Ovary (tissue), 3 donors: ENCODE measurements at regions not wholly inside any gene's neighbourhood (a gene's known extent, or its start where the extent isn't known, plus 50 kb on each side); places are given as distances from the start of the nearest gene placed in this dataset.

Experiments
- EP300 ChIP-seq: sonication (generic); formaldehyde crosslinking; IDR thresholded peaks from one replicate; pipeline ENCODE4 v1.6.1; 2017; ENCODE audit warnings: antibody characterized with exemption
- POLR2A ChIP-seq: fragments of 450-650 bp; IDR thresholded peaks from one replicate; pipeline ENCODE4 v1.6.1; 2017; ENCODE audit warnings: antibody characterized with exemption, mild to moderate bottlenecking, moderate library complexity
- TF ChIP-seq, protein P1 (sequence below), 3 donors: fragments of 450-650 bp in 2 of 3; fragments of 200-600 bp in 1 of 3; IDR thresholded peaks; one replicate each; pipeline versions ENCODE4 v1.5.1 to v1.8.0; 2016 to 2022; ENCODE audit warnings: antibody characterized with exemption in 3 of 3, mild to moderate bottlenecking in 1 of 3
- donor health status: DM: no; HTN: no; CAD: no.

- TF ChIP-seq, protein P1, sequence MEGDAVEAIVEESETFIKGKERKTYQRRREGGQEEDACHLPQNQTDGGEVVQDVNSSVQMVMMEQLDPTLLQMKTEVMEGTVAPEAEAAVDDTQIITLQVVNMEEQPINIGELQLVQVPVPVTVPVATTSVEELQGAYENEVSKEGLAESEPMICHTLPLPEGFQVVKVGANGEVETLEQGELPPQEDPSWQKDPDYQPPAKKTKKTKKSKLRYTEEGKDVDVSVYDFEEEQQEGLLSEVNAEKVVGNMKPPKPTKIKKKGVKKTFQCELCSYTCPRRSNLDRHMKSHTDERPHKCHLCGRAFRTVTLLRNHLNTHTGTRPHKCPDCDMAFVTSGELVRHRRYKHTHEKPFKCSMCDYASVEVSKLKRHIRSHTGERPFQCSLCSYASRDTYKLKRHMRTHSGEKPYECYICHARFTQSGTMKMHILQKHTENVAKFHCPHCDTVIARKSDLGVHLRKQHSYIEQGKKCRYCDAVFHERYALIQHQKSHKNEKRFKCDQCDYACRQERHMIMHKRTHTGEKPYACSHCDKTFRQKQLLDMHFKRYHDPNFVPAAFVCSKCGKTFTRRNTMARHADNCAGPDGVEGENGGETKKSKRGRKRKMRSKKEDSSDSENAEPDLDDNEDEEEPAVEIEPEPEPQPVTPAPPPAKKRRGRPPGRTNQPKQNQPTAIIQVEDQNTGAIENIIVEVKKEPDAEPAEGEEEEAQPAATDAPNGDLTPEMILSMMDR (IDR thresholded peaks at IDR 0.05): no peak
- TF ChIP-seq POLR2A: no peak
- no peak for TF ChIP-seq EP300
These were observed 335.0 kb upstream of the GLI3 start for GRCh38 chr7:42572056-42572455.
